Osteoblast (primary cell): ENCODE measurements at regions not wholly inside any gene's neighbourhood (a gene's known extent, or its start where the extent isn't known, plus 50 kb on each side); places are given as distances from the start of the nearest gene placed in this dataset.

Experiments used
- DNase-seq: peaks from one replicate; pipeline ENCODE4 v3.0.0; 2011; ENCODE audit warnings: low spot score, mixed read lengths; ENCODE audit not compliant: insufficient read length; ENCODE audit errors: missing footprints
- H2AFZ ChIP-seq: 2 replicates; pipeline ENCODE4 v1.6.0; 2011; ENCODE audit warnings: mild to moderate bottlenecking, low read length
- H3K27ac ChIP-seq: 2 replicates; pipeline ENCODE4 v1.5.1; 2011; ENCODE audit warnings: mild to moderate bottlenecking, low read depth, low read length, moderate library complexity
- H3K27me3 ChIP-seq: 2 replicates; pipeline ENCODE4 v1.6.0; 2012; ENCODE audit warnings: mild to moderate bottlenecking, control low read depth, inconsistent platforms, low read length, moderate library complexity; ENCODE audit not compliant: insufficient read depth
- H3K36me3 ChIP-seq: 2 replicates; pipeline ENCODE4 v1.5.1; 2011; ENCODE audit warnings: mild to moderate bottlenecking, low read length, control low read depth, moderate library complexity; ENCODE audit not compliant: insufficient read depth
- H3K4me1 ChIP-seq: 2 replicates; pipeline ENCODE4 v1.5.1; 2011; ENCODE audit warnings: mild to moderate bottlenecking, low read length, control low read depth, moderate library complexity; ENCODE audit not compliant: insufficient read depth
- H3K4me2 ChIP-seq: 2 replicates; pipeline ENCODE4 v1.6.0; 2011; ENCODE audit warnings: mild to moderate bottlenecking, low read length; ENCODE audit not compliant: insufficient read depth
- H3K4me3 ChIP-seq: fragments of 200-600 bp; sonication (generic); 3 replicates; pipeline ENCODE4 v1.5.1; 2012; ENCODE audit warnings: mild to moderate bottlenecking, low read length, inconsistent platforms; ENCODE audit not compliant: insufficient read depth
- H3K79me2 ChIP-seq: 2 replicates; pipeline ENCODE4 v1.6.0; 2012; ENCODE audit warnings: mild to moderate bottlenecking, low read length, control low read depth, inconsistent platforms; ENCODE audit not compliant: insufficient read depth
- H3K9me3 ChIP-seq: 2 replicates; pipeline ENCODE4 v1.5.1; 2011; ENCODE audit warnings: low read depth, low read length, control low read depth
- H4K20me1 ChIP-seq: 2 replicates; pipeline ENCODE4 v1.6.0; 2012; ENCODE audit warnings: mild to moderate bottlenecking, low read length, control low read depth; ENCODE audit not compliant: insufficient read depth
- TF ChIP-seq, protein P1 (sequence below): IDR thresholded peaks from 2 replicates; pipeline ENCODE4 v1.5.1; 2011; ENCODE audit warnings: mild to moderate bottlenecking, low read depth, low read length, moderate library complexity; ENCODE audit errors: extremely low read depth

DNA sequence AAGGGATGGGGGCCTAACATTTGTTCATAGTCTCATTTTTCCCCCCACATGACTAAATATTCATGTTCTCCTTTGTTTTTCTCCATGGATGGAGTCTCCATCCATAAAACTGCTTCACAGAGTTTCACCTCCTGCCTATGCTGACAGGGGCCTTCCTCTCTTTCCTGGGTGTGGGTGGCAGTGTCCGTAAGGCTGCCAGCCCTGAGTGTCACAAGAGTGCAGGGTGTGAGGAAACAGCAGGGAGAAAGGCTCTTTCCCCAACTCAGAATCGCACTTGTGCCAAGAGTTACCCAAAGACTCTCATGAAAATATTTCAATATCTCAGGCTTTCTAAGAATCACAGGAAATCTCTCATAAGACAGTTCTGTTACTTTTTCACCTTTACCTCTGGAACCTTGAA lies 346.2 kb upstream of the MMS22L start:
- no peaks in the 10 kb centered on the region for H3K27me3 ChIP-seq
- no peak for DNase-seq
- no peaks in the 10 kb centered on the region for H3K4me1 ChIP-seq
- H3K9me3 ChIP-seq: no peaks in the 10 kb centered on the region
- H2AFZ ChIP-seq: no peak overlapping the region
- TF ChIP-seq, protein P1, sequence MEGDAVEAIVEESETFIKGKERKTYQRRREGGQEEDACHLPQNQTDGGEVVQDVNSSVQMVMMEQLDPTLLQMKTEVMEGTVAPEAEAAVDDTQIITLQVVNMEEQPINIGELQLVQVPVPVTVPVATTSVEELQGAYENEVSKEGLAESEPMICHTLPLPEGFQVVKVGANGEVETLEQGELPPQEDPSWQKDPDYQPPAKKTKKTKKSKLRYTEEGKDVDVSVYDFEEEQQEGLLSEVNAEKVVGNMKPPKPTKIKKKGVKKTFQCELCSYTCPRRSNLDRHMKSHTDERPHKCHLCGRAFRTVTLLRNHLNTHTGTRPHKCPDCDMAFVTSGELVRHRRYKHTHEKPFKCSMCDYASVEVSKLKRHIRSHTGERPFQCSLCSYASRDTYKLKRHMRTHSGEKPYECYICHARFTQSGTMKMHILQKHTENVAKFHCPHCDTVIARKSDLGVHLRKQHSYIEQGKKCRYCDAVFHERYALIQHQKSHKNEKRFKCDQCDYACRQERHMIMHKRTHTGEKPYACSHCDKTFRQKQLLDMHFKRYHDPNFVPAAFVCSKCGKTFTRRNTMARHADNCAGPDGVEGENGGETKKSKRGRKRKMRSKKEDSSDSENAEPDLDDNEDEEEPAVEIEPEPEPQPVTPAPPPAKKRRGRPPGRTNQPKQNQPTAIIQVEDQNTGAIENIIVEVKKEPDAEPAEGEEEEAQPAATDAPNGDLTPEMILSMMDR: no peak
- H4K20me1 ChIP-seq: no peaks in the 10 kb centered on the region
- no peak overlapping the region for H3K4me3 ChIP-seq
- no peaks in the 10 kb centered on the region for H3K36me3 ChIP-seq
- no peak overlapping the region for H3K27ac ChIP-seq
- H3K79me2 ChIP-seq: no peaks in the 10 kb centered on the region
- no peak overlapping the region for H3K4me2 ChIP-seq

DNA sequence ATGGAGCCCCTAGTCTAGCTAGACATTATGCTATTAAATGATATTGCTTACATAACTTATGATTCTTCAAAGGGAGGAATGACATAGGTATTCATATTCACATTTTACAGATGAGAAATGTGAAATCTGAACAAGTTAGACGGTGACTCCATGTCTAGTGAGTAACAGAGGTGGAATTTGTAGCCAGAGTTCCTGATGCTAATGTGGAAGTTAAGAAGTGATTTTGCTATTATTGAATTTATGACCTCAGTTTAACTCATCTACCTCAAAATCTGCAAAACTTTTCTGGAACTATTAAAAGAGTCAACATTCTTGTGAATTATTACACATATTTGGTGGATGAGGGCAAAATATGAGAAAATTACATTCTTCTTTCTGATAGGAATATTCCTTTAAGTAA lies 347.6 kb upstream of the MMS22L start:
- TF ChIP-seq, protein P1: no peak
- Histone ChIP-seq H2AFZ (no peak overlapping the region), H3K4me1 (no peaks in the 10 kb centered on the region), H3K79me2 (no peaks in the 10 kb centered on the region), H3K27me3 (no peaks in the 10 kb centered on the region), H3K9me3 (no peaks in the 10 kb centered on the region), H3K27ac (no peak overlapping the region), H3K4me2 (no peak overlapping the region), H3K4me3 (no peak overlapping the region), H4K20me1 (no peaks in the 10 kb centered on the region), H3K36me3 (no peaks in the 10 kb centered on the region)
- no peak for DNase-seq

DNA sequence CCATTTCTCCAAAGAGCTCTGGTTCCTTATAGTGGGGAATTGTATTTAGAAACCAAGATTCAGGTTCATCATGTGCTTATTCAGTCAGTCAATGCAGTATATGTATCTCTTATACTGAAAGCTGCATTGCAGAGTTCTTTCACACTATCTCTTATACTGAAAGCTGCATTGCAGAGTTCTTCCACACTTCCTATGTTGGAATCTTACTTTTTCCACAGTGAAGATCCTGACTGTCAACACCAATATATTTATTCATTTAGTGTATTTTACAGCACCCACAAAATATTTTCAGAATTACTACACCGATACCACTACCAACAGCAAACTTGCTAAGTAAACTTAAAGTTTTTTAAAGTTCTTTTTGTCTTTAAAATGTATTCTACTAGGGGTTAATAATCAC lies 349.3 kb upstream of the MMS22L start:
- no peaks in the 10 kb centered on the region for H3K27me3 ChIP-seq
- H3K4me2 ChIP-seq: no peak overlapping the region
- no peaks in the 10 kb centered on the region for H4K20me1 ChIP-seq
- H2AFZ ChIP-seq: no peak overlapping the region
- DNase-seq: no peak
- H3K4me1 ChIP-seq: no peaks in the 10 kb centered on the region
- TF ChIP-seq, protein P1: no peak
- H3K9me3 ChIP-seq: no peaks in the 10 kb centered on the region
- no peaks in the 10 kb centered on the region for H3K79me2 ChIP-seq
- H3K4me3 ChIP-seq: no peak overlapping the region
- H3K36me3 ChIP-seq: no peaks in the 10 kb centered on the region
- H3K27ac ChIP-seq: no peak overlapping the region

DNA sequence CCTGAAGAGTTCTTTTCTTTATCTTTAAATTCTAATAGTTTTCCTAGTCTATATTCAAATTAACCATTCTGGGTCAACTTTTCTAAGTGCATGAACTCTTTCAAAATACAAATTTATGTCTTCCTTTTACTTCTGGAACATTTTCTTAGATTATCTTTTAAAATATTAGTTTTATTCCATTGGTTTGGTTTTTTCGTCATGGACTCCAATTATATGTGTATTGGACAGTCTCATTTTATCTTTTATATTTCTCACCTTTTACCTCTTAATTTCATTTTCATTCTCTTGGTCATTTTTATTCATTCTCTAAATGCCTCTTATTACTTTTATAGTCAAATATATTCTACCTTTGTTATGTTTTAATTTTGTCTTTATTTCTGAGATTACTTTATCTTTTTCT lies 356.7 kb upstream of the MMS22L start:
- Histone ChIP-seq H3K27me3 (no peaks in the 10 kb centered on the region), H3K36me3 (no peaks in the 10 kb centered on the region), H3K9me3 (no peaks in the 10 kb centered on the region), H3K79me2 (no peaks in the 10 kb centered on the region), H3K4me3 (no peak overlapping the region), H3K27ac (no peak overlapping the region), H3K4me1 (no peaks in the 10 kb centered on the region), H3K4me2 (no peak overlapping the region), H4K20me1 (no peaks in the 10 kb centered on the region), H2AFZ (no peak overlapping the region)
- TF ChIP-seq, protein P1: no peak
- no peak for DNase-seq
